GM12878 (cell line): ENCODE measurements at regions not wholly inside any gene's neighbourhood (a gene's known extent, or its start where the extent isn't known, plus 50 kb on each side); places are given as distances from the start of the nearest gene placed in this dataset.
A peak's percentile ranks its signal among the peaks of the same experiment; 100 is the strongest.

Experiments
- BMI1 ChIP-seq: fragments of 450-650 bp; IDR thresholded peaks from 2 replicates; pipeline ENCODE4 v1.6.1; 2016; ENCODE audit warnings: mild to moderate bottlenecking, moderate library complexity, borderline replicate concordance
- CEBPB ChIP-seq, 2 experiments: fragments of 150-350 bp in 1 of 2; IDR thresholded peaks; 2 replicates each; pipeline ENCODE4 v1.6.1; 2012 to 2014; ENCODE audit warnings: low read depth in 2 of 2, low read length in 2 of 2, borderline replicate concordance in 1 of 2, inconsistent platforms in 1 of 2
- CREB1 ChIP-seq: IDR thresholded peaks from 2 replicates; pipeline ENCODE4 v1.6.1; 2012; ENCODE audit warnings: low read depth, mild to moderate bottlenecking, inconsistent platforms
- FOS ChIP-seq: IDR thresholded peaks from 3 replicates; pipeline ENCODE4 v1.6.1; 2011; ENCODE audit warnings: borderline replicate concordance; ENCODE audit not compliant: insufficient read length; ENCODE audit errors: extremely low read depth
- FOXM1 ChIP-seq: IDR thresholded peaks from 2 replicates; pipeline ENCODE4 v1.6.1; 2012; ENCODE audit warnings: low read depth, mild to moderate bottlenecking, inconsistent platforms, low read length, moderate library complexity
- GABPA ChIP-seq: IDR thresholded peaks from 2 replicates; pipeline ENCODE4 v1.6.1; 2014; ENCODE audit warnings: antibody characterized with exemption, low read depth, mild to moderate bottlenecking, inconsistent platforms
- HDAC2 ChIP-seq: fragments of 200-600 bp; sonication (generic); IDR thresholded peaks from 2 replicates; pipeline ENCODE4 v1.6.1; 2017
- MEF2A ChIP-seq: IDR thresholded peaks from 2 replicates; pipeline ENCODE4 v1.6.1; 2011; ENCODE audit warnings: low read depth, mild to moderate bottlenecking, low read length, moderate library complexity; ENCODE audit not compliant: insufficient read depth
- MEF2B ChIP-seq: fragments of 450-650 bp; IDR thresholded peaks from 2 replicates; pipeline ENCODE4 v1.6.1; 2018; ENCODE audit warnings: mild to moderate bottlenecking, moderate library complexity; ENCODE audit not compliant: partially characterized antibody, poor library complexity, severe bottlenecking
- NBN ChIP-seq: fragments of 450-650 bp; IDR thresholded peaks from 2 replicates; pipeline ENCODE4 v1.6.1; 2016
- NFYB ChIP-seq: IDR thresholded peaks from 2 replicates; pipeline ENCODE4 v1.6.1; 2011; ENCODE audit warnings: low read depth, mild to moderate bottlenecking, low read length, improper control_type of control experiment, moderate library complexity; ENCODE audit not compliant: insufficient read depth
- PML ChIP-seq: IDR thresholded peaks from 2 replicates; pipeline ENCODE4 v1.6.1; 2012; ENCODE audit warnings: low read length, inconsistent platforms
- RELA ChIP-seq: fragments of 450-650 bp; IDR thresholded peaks from 2 replicates; pipeline ENCODE4 v1.8.0; 2014; ENCODE audit warnings: borderline replicate concordance; ENCODE audit not compliant: partially characterized antibody
- RUNX3 ChIP-seq: IDR thresholded peaks from 2 replicates; pipeline ENCODE4 v1.6.1; 2012; ENCODE audit warnings: low read length, inconsistent platforms
- STAT1 ChIP-seq: fragments of 450-650 bp; conservative IDR thresholded peaks from 2 replicates; pipeline ENCODE4 v1.6.1; 2014; ENCODE audit warnings: antibody characterized with exemption, mild to moderate bottlenecking
- ZNF24 ChIP-seq: fragments of 450-650 bp; IDR thresholded peaks from 2 replicates; pipeline ENCODE4 v1.6.1; 2017; ENCODE audit warnings: antibody characterized with exemption, mild to moderate bottlenecking
- TF ChIP-seq, protein P1 (sequence below): fragments of 450-650 bp; IDR thresholded peaks from 2 replicates; pipeline ENCODE4 v1.6.1; 2017; ENCODE audit warnings: mild to moderate bottlenecking, moderate library complexity
- TF ChIP-seq, protein P2 (sequence below): fragments of 450-650 bp; IDR thresholded peaks from 2 replicates; pipeline ENCODE4 v1.6.1; 2017; ENCODE audit warnings: low read depth, mild to moderate bottlenecking, moderate library complexity
- TF ChIP-seq, protein P3 (sequence below): fragments of 450-650 bp; IDR thresholded peaks from 2 replicates; pipeline ENCODE4 v1.6.1; 2016; ENCODE audit warnings: mild to moderate bottlenecking
- TF ChIP-seq, protein P4 (sequence below): fragments of 450-650 bp; IDR thresholded peaks from 2 replicates; pipeline ENCODE4 v1.6.1; 2018; ENCODE audit warnings: mild to moderate bottlenecking, low read depth, moderate library complexity; ENCODE audit not compliant: partially characterized antibody

DNA sequence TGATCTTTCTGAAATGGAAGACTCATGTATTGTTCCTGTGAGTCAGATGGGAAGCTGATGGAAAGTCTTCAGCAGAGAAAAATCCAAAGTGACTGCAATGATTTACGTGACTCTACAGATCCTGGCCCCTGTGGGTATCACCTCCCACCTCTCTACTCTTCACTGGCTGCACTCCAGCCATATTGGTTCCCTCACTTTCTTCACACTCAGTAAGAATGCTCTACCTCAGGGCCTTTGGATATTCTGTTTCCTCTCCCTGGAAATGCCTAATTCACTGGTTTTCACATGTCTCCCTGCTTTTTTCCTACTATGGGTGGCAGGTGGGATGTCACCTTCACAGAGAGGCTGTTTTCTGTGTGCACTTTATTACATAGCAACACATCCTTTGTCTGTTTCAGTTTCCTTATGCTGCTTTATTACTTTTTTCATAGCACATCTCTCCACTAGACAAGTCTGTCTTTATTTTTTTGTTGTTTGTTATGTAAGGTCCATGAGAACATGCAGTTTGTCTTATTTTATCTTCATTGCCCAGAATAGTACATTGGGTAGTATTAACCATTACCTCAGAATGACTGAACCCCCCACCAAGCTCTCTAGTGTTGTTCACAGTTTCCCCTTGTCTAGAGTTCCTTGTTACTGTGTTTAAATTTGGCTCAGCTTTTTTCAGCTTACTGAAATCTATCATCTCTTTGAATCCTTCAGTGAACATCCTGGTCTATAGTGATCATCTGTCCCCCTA lies 57.6 kb upstream of the CLNK start (continued):
- TF ChIP-seq, protein P1, sequence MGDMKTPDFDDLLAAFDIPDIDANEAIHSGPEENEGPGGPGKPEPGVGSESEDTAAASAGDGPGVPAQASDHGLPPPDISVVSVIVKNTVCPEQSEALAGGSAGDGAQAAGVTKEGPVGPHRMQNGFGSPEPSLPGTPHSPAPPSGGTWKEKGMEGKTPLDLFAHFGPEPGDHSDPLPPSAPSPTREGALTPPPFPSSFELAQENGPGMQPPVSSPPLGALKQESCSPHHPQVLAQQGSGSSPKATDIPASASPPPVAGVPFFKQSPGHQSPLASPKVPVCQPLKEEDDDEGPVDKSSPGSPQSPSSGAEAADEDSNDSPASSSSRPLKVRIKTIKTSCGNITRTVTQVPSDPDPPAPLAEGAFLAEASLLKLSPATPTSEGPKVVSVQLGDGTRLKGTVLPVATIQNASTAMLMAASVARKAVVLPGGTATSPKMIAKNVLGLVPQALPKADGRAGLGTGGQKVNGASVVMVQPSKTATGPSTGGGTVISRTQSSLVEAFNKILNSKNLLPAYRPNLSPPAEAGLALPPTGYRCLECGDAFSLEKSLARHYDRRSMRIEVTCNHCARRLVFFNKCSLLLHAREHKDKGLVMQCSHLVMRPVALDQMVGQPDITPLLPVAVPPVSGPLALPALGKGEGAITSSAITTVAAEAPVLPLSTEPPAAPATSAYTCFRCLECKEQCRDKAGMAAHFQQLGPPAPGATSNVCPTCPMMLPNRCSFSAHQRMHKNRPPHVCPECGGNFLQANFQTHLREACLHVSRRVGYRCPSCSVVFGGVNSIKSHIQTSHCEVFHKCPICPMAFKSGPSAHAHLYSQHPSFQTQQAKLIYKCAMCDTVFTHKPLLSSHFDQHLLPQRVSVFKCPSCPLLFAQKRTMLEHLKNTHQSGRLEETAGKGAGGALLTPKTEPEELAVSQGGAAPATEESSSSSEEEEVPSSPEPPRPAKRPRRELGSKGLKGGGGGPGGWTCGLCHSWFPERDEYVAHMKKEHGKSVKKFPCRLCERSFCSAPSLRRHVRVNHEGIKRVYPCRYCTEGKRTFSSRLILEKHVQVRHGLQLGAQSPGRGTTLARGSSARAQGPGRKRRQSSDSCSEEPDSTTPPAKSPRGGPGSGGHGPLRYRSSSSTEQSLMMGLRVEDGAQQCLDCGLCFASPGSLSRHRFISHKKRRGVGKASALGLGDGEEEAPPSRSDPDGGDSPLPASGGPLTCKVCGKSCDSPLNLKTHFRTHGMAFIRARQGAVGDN, result peak; percentile 44; the same call in 1 of the 2 replicates
- TF ChIP-seq RUNX3, result peak; percentile 65
- peak; percentile 49; the same call in 1 of the 2 replicates for TF ChIP-seq CREB1
- TF ChIP-seq, protein P2, sequence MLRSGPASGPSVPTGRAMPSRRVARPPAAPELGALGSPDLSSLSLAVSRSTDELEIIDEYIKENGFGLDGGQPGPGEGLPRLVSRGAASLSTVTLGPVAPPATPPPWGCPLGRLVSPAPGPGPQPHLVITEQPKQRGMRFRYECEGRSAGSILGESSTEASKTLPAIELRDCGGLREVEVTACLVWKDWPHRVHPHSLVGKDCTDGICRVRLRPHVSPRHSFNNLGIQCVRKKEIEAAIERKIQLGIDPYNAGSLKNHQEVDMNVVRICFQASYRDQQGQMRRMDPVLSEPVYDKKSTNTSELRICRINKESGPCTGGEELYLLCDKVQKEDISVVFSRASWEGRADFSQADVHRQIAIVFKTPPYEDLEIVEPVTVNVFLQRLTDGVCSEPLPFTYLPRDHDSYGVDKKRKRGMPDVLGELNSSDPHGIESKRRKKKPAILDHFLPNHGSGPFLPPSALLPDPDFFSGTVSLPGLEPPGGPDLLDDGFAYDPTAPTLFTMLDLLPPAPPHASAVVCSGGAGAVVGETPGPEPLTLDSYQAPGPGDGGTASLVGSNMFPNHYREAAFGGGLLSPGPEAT, result peak; percentile 64
- no peak for TF ChIP-seq ZNF24
- TF ChIP-seq, protein P3, sequence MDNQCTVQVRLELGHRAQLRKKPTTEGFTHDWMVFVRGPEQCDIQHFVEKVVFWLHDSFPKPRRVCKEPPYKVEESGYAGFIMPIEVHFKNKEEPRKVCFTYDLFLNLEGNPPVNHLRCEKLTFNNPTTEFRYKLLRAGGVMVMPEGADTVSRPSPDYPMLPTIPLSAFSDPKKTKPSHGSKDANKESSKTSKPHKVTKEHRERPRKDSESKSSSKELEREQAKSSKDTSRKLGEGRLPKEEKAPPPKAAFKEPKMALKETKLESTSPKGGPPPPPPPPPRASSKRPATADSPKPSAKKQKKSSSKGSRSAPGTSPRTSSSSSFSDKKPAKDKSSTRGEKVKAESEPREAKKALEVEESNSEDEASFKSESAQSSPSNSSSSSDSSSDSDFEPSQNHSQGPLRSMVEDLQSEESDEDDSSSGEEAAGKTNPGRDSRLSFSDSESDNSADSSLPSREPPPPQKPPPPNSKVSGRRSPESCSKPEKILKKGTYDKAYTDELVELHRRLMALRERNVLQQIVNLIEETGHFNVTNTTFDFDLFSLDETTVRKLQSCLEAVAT, result peak; percentile 15; the same call in 1 of the 2 replicates
- no peak for TF ChIP-seq FOS
- TF ChIP-seq MEF2A, result peak; percentile 86
- TF ChIP-seq, protein P4, sequence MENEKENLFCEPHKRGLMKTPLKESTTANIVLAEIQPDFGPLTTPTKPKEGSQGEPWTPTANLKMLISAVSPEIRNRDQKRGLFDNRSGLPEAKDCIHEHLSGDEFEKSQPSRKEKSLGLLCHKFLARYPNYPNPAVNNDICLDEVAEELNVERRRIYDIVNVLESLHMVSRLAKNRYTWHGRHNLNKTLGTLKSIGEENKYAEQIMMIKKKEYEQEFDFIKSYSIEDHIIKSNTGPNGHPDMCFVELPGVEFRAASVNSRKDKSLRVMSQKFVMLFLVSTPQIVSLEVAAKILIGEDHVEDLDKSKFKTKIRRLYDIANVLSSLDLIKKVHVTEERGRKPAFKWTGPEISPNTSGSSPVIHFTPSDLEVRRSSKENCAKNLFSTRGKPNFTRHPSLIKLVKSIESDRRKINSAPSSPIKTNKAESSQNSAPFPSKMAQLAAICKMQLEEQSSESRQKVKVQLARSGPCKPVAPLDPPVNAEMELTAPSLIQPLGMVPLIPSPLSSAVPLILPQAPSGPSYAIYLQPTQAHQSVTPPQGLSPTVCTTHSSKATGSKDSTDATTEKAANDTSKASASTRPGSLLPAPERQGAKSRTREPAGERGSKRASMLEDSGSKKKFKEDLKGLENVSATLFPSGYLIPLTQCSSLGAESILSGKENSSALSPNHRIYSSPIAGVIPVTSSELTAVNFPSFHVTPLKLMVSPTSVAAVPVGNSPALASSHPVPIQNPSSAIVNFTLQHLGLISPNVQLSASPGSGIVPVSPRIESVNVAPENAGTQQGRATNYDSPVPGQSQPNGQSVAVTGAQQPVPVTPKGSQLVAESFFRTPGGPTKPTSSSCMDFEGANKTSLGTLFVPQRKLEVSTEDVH, result no peak
- TF ChIP-seq MEF2B, result peak; percentile 53
- TF ChIP-seq CEBPB (IDR thresholded peaks at IDR 0.05; ENCODE audit: borderline replicate concordance in 1 of 2, low read depth in 2 of 2, low read length in 2 of 2), result peak in 1 of 2 experiments; percentile 71; a peak in 1 of 4 replicates
- TF ChIP-seq PML, result peak; percentile 33; the same call in 1 of the 2 replicates
- peak; percentile 69; the same call in 1 of the 2 replicates for TF ChIP-seq FOXM1
- TF ChIP-seq GABPA, result no peak
- TF ChIP-seq BMI1, result no peak
- TF ChIP-seq HDAC2, result no peak
- no peak for TF ChIP-seq NFYB
- TF ChIP-seq STAT1, result no peak
- peak; percentile 47; the same call in 1 of the 2 replicates for TF ChIP-seq NBN
- TF ChIP-seq RELA, result no peak
